ENCODE measurements at regions not wholly inside any gene's neighbourhood (a gene's known extent, or its start where the extent isn't known, plus 50 kb on each side); places are given as distances from the start of the nearest gene placed in this dataset.
A peak's percentile ranks its signal among the peaks of the same experiment; 100 is the strongest.

GRCh38 chr10:78938695-78939672 is 129.8 kb upstream of the ZMIZ1 start:
- Histone ChIP-seq H3K4me1 (ENCODE audit: control insufficient read depth in 2 of 2, insufficient read depth in 1 of 2, low read depth in 1 of 2, low read length in 2 of 2) (peaks cover 4 to 7% of the 10 kb centered on the region in 2 donors), H3K27ac (replicated peaks; ENCODE audit: low read length) (no peak overlapping the region), H3K4me3 (ENCODE audit: low read length in 2 of 2) (no peak overlapping the region), H3K4me2 (ENCODE audit: insufficient read depth, low read length, poor library complexity, severe bottlenecking) (no peak overlapping the region), H2BK12ac (ENCODE audit: low read length) (no peak overlapping the region), H3K18ac (ENCODE audit: low read length) (no peak overlapping the region), H3K27me3 (ENCODE audit: control insufficient read depth in 3 of 3, insufficient read depth in 3 of 3, low read depth in 1 of 3, low read length in 3 of 3) (peaks cover 0 to 35% (median 0%) of the 10 kb centered on the region in 3 experiments), H2AK5ac (ENCODE audit: low read depth, low read length) (no peak overlapping the region), H3K79me1 (ENCODE audit: low read depth, low read length) (no peaks in the 10 kb centered on the region), H3K36me3 (replicated peaks in 1 of 2; ENCODE audit: control insufficient read depth in 2 of 2, insufficient read depth in 2 of 2, low read length in 2 of 2) (no peaks in the 10 kb centered on the region), H2BK120ac (ENCODE audit: low read depth, low read length) (no peak overlapping the region), H4K91ac (ENCODE audit: low read depth, low read length, poor library complexity) (no peak overlapping the region), H2BK15ac (ENCODE audit: low read length) (no peak overlapping the region), H2AFZ (ENCODE audit: low read length) (no peak overlapping the region), H4K8ac (ENCODE audit: low read depth, low read length) (no peak overlapping the region), H3K9me3 (replicated peaks in 1 of 2; ENCODE audit: control insufficient read depth in 2 of 2, insufficient read depth in 1 of 2, low read depth in 1 of 2, low read length in 2 of 2) (peaks cover 6 to 11% of the 10 kb centered on the region in 2 donors), H3K23ac (ENCODE audit: low read depth, low read length, poor library complexity) (no peak overlapping the region), H3K4ac (ENCODE audit: low read length) (no peak overlapping the region), H3K9ac (ENCODE audit: low read depth, low read length, poor library complexity) (no peak overlapping the region), H2BK5ac (ENCODE audit: low read length) (no peak overlapping the region), H3K14ac (ENCODE audit: low read length) (no peak overlapping the region)
- no CpG with 5 or more reads among the region's 11 CpGs for WGBS, 2 donors (ENCODE audit: extremely low coverage in 2 of 2, insufficient read length in 2 of 2, insufficient replicate concordance in 1 of 2)
- no peak for DNase-seq (ENCODE audit: low spot score)

GRCh38 chr10:78942091-78942501 is 126.7 kb upstream of the ZMIZ1 start:
- H3K4me3 ChIP-seq (ENCODE audit: low read length in 2 of 2) = no peak overlapping the region
- no peak overlapping the region for H3K27ac ChIP-seq (replicated peaks; ENCODE audit: low read length)
- no peak for DNase-seq (ENCODE audit: low spot score)
- no peaks in the 10 kb centered on the region for H3K79me1 ChIP-seq (ENCODE audit: low read depth, low read length)
- H3K23ac ChIP-seq (ENCODE audit: low read depth, low read length, poor library complexity) = no peak overlapping the region
- no peak overlapping the region for H3K4me2 ChIP-seq (ENCODE audit: insufficient read depth, low read length, poor library complexity, severe bottlenecking)
- H2BK12ac ChIP-seq (ENCODE audit: low read length) = no peak overlapping the region
- H3K4me1 ChIP-seq (ENCODE audit: control insufficient read depth in 2 of 2, insufficient read depth in 1 of 2, low read depth in 1 of 2, low read length in 2 of 2) = peaks cover 3 to 7% of the 10 kb centered on the region in 2 donors
- H2BK120ac ChIP-seq (ENCODE audit: low read depth, low read length) = no peak overlapping the region
- no peaks in the 10 kb centered on the region for H3K36me3 ChIP-seq (replicated peaks in 1 of 2; ENCODE audit: control insufficient read depth in 2 of 2, insufficient read depth in 2 of 2, low read length in 2 of 2)
- H4K91ac ChIP-seq (ENCODE audit: low read depth, low read length, poor library complexity) = no peak overlapping the region
- no CpG with 5 or more reads among the region's 4 CpGs for WGBS, 2 donors (ENCODE audit: extremely low coverage in 2 of 2, insufficient read length in 2 of 2, insufficient replicate concordance in 1 of 2)
- no peak overlapping the region for H3K18ac ChIP-seq (ENCODE audit: low read length)
- no peak overlapping the region for H2AK5ac ChIP-seq (ENCODE audit: low read depth, low read length)
- H3K4ac ChIP-seq (ENCODE audit: low read length) = no peak overlapping the region
- no peak overlapping the region for H2BK5ac ChIP-seq (ENCODE audit: low read length)
- H3K9me3 ChIP-seq (replicated peaks in 1 of 2; ENCODE audit: control insufficient read depth in 2 of 2, insufficient read depth in 1 of 2, low read depth in 1 of 2, low read length in 2 of 2) = peaks cover 6 to 11% of the 10 kb centered on the region in 2 donors
- peaks cover 0 to 32% (median 0%) of the 10 kb centered on the region in 3 experiments for H3K27me3 ChIP-seq (ENCODE audit: control insufficient read depth in 3 of 3, insufficient read depth in 3 of 3, low read depth in 1 of 3, low read length in 3 of 3)
- H2BK15ac ChIP-seq (ENCODE audit: low read length) = no peak overlapping the region
- no peak overlapping the region for H3K9ac ChIP-seq (ENCODE audit: low read depth, low read length, poor library complexity)
- H3K14ac ChIP-seq (ENCODE audit: low read length) = no peak overlapping the region
- no peak overlapping the region for H4K8ac ChIP-seq (ENCODE audit: low read depth, low read length)
- H2AFZ ChIP-seq (ENCODE audit: low read length) = no peak overlapping the region

GRCh38 chr10:78944723-78945312 is 123.9 kb upstream of the ZMIZ1 start:
- no peak overlapping the region for H2BK15ac ChIP-seq (ENCODE audit: low read length)
- WGBS, 2 donors (ENCODE audit: extremely low coverage in 2 of 2, insufficient read length in 2 of 2, insufficient replicate concordance in 1 of 2) = no CpG with 5 or more reads among the region's 3 CpGs
- H2BK120ac ChIP-seq (ENCODE audit: low read depth, low read length) = no peak overlapping the region
- peaks cover 6 to 14% of the 10 kb centered on the region in 2 donors for H3K9me3 ChIP-seq (replicated peaks in 1 of 2; ENCODE audit: control insufficient read depth in 2 of 2, insufficient read depth in 1 of 2, low read depth in 1 of 2, low read length in 2 of 2)
- no peak overlapping the region for H3K14ac ChIP-seq (ENCODE audit: low read length)
- H4K8ac ChIP-seq (ENCODE audit: low read depth, low read length) = no peak overlapping the region
- no peak overlapping the region for H2BK12ac ChIP-seq (ENCODE audit: low read length)
- H3K4me3 ChIP-seq (ENCODE audit: low read length in 2 of 2) = no peak overlapping the region
- no peak overlapping the region for H3K23ac ChIP-seq (ENCODE audit: low read depth, low read length, poor library complexity)
- peaks cover 0 to 22% (median 0%) of the 10 kb centered on the region in 3 experiments for H3K27me3 ChIP-seq (ENCODE audit: control insufficient read depth in 3 of 3, insufficient read depth in 3 of 3, low read depth in 1 of 3, low read length in 3 of 3)
- no peaks in the 10 kb centered on the region for H3K36me3 ChIP-seq (replicated peaks in 1 of 2; ENCODE audit: control insufficient read depth in 2 of 2, insufficient read depth in 2 of 2, low read length in 2 of 2)
- no peak overlapping the region for H3K27ac ChIP-seq (replicated peaks; ENCODE audit: low read length)
- no peak overlapping the region for H2AFZ ChIP-seq (ENCODE audit: low read length)
- H2AK5ac ChIP-seq (ENCODE audit: low read depth, low read length) = no peak overlapping the region
- no peak overlapping the region for H3K4ac ChIP-seq (ENCODE audit: low read length)
- H3K79me1 ChIP-seq (ENCODE audit: low read depth, low read length) = no peaks in the 10 kb centered on the region
- no peak overlapping the region for H3K9ac ChIP-seq (ENCODE audit: low read depth, low read length, poor library complexity)
- H3K4me1 ChIP-seq (ENCODE audit: control insufficient read depth in 2 of 2, insufficient read depth in 1 of 2, low read depth in 1 of 2, low read length in 2 of 2) = peaks cover 3 to 5% of the 10 kb centered on the region in 2 donors
- no peak overlapping the region for H3K18ac ChIP-seq (ENCODE audit: low read length)
- no peak overlapping the region for H4K91ac ChIP-seq (ENCODE audit: low read depth, low read length, poor library complexity)
- no peak for DNase-seq (ENCODE audit: low spot score)
- H2BK5ac ChIP-seq (ENCODE audit: low read length) = no peak overlapping the region
- H3K4me2 ChIP-seq (ENCODE audit: insufficient read depth, low read length, poor library complexity, severe bottlenecking) = no peak overlapping the region

GRCh38 chr10:78945838-78946237 is 122.9 kb upstream of the ZMIZ1 start:
- H4K91ac ChIP-seq (ENCODE audit: low read depth, low read length, poor library complexity) = peak overlapping the region; percentile 40
- H4K8ac ChIP-seq (ENCODE audit: low read depth, low read length) = no peak overlapping the region
- H2AFZ ChIP-seq (ENCODE audit: low read length) = no peak overlapping the region
- H3K4me3 ChIP-seq (ENCODE audit: low read length in 2 of 2) = no peak overlapping the region
- no peak overlapping the region for H2BK15ac ChIP-seq (ENCODE audit: low read length)
- no peak overlapping the region for H3K4me2 ChIP-seq (ENCODE audit: insufficient read depth, low read length, poor library complexity, severe bottlenecking)
- H2BK12ac ChIP-seq (ENCODE audit: low read length) = no peak overlapping the region
- no peak overlapping the region for H3K23ac ChIP-seq (ENCODE audit: low read depth, low read length, poor library complexity)
- no peak overlapping the region for H2BK5ac ChIP-seq (ENCODE audit: low read length)
- no peak overlapping the region for H2AK5ac ChIP-seq (ENCODE audit: low read depth, low read length)
- DNase-seq (ENCODE audit: low spot score) = no peak
- peaks cover 0 to 5% of the 10 kb centered on the region in 2 donors for H3K4me1 ChIP-seq (ENCODE audit: control insufficient read depth in 2 of 2, insufficient read depth in 1 of 2, low read depth in 1 of 2, low read length in 2 of 2)
- H3K9ac ChIP-seq (ENCODE audit: low read depth, low read length, poor library complexity) = no peak overlapping the region
- no peak overlapping the region for H3K4ac ChIP-seq (ENCODE audit: low read length)
- H3K79me1 ChIP-seq (ENCODE audit: low read depth, low read length) = no peaks in the 10 kb centered on the region
- H3K14ac ChIP-seq (ENCODE audit: low read length) = no peak overlapping the region
- H2BK120ac ChIP-seq (ENCODE audit: low read depth, low read length) = no peak overlapping the region
- peaks cover 6 to 14% of the 10 kb centered on the region in 2 donors for H3K9me3 ChIP-seq (replicated peaks in 1 of 2; ENCODE audit: control insufficient read depth in 2 of 2, insufficient read depth in 1 of 2, low read depth in 1 of 2, low read length in 2 of 2)
- no peak overlapping the region for H3K27ac ChIP-seq (replicated peaks; ENCODE audit: low read length)
- peaks cover 0 to 22% (median 0%) of the 10 kb centered on the region in 3 experiments for H3K27me3 ChIP-seq (ENCODE audit: control insufficient read depth in 3 of 3, insufficient read depth in 3 of 3, low read depth in 1 of 3, low read length in 3 of 3)
- H3K18ac ChIP-seq (ENCODE audit: low read length) = no peak overlapping the region
- no peaks in the 10 kb centered on the region for H3K36me3 ChIP-seq (replicated peaks in 1 of 2; ENCODE audit: control insufficient read depth in 2 of 2, insufficient read depth in 2 of 2, low read length in 2 of 2)
- no CpG with 5 or more reads among the region's 4 CpGs for WGBS, 2 donors (ENCODE audit: extremely low coverage in 2 of 2, insufficient read length in 2 of 2, insufficient replicate concordance in 1 of 2)

Data from neuronal stem cell (in vitro differentiated cells).